ENCODE measurements at regions not wholly inside any gene's neighbourhood (a gene's known extent, or its start where the extent isn't known, plus 50 kb on each side); places are given as distances from the start of the nearest gene placed in this dataset.
"Not testable (repeated sequence)": the region's sequence is repeated elsewhere in the genome, so short reads cannot be mapped to it uniquely, and the experiment has no call there.

GRCh38 chr4:100630341-100630740 is 112.5 kb upstream of the EMCN start:
- DNase-seq: no peak

DNA sequence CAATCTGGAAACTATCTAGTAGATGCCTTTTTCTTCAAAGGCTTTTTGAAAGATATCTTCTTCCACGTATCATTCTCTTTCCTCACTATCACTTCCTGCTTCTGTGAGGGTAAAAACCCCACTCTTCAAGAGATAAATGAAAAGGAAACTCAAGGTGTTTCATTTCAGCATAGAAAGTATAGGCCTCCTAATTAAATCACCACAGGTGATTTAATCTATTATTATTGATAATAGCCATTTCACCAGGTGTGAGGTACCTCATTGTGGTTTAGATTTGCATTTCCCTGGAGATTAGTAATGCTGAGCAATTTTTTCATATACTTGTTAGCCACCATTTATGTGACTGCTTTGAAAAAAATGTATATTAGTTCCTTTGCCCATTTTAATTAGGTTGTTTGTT is 92.0 kb upstream of the EMCN start:
- DNase-seq: no peak

- DNase-seq: not testable (repeated sequence)
These were observed 90.8 kb upstream of the EMCN start for GRCh38 chr4:100608651-100609050.

DNA sequence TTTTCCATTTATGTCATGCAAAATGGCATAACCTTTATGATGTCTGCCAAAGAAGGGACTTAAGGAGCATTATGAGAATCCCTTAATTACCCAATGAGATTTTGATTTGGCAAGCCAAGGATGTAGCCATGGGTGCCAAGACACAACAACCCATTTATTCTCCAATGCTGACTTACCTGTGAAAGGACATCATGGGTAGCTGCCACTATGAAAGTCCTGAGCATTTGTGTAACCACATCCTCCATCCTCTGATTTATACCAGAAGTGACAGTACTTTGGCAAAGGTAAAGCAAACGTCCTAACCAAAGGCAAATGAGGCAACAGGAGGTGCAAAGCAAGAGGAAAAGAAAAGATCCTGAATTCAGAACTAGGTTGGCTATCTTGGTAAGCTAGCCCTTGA is 87.3 kb upstream of the EMCN start:
- no peak for DNase-seq

GRCh38 chr4:100593935-100594334 is 76.1 kb upstream of the EMCN start:
- DNase-seq: no peak

GRCh38 chr4:100591161-100591876 is 73.5 kb upstream of the EMCN start:
- DNase-seq: no peak

GRCh38 chr4:100590325-100590724 is 72.5 kb upstream of the EMCN start:
- no peak for DNase-seq

- DNase-seq: no peak
These were observed 70.3 kb upstream of the EMCN start for GRCh38 chr4:100588076-100588475.

DNA sequence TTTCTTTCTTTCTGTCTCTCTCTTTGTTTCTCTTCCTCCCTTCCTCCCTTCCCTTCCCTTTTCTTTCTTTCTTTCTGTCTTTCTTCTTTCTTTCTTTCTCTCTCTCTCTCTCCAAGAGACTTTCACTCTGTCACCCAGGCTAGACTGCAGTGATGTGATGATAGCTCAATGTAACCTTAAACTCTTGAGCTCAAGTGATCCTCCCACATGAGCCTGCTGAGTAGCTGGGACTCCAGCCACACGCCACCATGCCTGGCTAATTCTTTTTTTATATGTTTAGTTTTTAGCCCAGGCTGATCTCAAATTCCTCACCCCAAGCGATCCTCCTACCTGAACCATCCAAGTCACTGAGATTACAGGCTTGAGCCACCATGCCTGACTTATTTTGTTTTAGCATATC is 64.3 kb upstream of the EMCN start:
- no peak for DNase-seq

DNA sequence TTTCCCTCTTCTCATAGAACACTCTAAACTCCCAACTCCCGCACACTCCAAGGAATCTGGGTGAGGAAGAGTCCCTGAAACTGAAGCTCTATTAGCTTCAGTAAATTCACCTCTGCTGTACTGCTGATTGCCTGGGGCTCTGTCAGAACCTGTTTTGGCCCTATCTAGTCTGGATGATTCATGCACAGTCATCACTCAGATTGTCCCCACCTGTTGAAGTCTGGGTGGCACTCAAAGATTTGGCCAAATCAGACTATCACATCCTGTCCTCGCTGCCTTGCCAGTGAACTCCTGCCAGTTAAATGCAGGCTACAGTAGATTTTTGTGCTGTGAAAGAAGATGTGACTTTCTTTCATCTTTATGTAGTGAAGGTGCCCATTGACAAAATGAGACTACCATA is 63.5 kb upstream of the EMCN start:
- DNase-seq: no peak

DNA sequence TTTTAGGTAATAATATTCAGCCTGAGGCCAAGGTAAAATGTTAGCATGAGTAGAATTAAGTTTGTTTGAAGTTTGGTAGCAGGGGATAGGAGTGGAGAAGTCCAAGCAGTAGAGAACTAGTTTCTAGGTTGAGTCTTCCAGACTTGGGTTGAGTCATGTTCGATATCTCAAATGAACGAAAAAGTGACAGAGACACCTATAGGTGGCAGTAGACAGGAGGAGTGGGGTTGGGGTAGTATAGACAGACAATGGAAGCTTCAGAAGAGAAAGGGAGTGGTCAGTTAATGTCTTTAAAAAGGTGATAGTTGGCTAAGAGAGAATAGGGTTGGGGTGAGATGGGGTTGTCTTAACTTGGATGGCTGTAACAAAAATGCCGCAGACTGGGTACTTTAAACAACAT is 58.7 kb upstream of the EMCN start:
- DNase-seq: no peak

- no peak for DNase-seq
These were observed 56.8 kb upstream of the EMCN start for GRCh38 chr4:100574607-100575006.

GRCh38 chr4:100569196-100569595 is 51.4 kb upstream of the EMCN start:
- no peak for DNase-seq

Measured in CD4-positive, alpha-beta T cell treated with Interleukin-4 for 1 hour (primary cell).